GM18907 (cell line): ENCODE measurements at regions not wholly inside any gene's neighbourhood (a gene's known extent, or its start where the extent isn't known, plus 50 kb on each side); places are given as distances from the start of the nearest gene placed in this dataset.

Experiments
- ATAC-seq: cut with Tn5 transposase; IDR thresholded peaks from one replicate; pipeline ENCODE4 v1.9.1; 2021; ENCODE audit warnings: mild to moderate bottlenecking, moderate library complexity; ENCODE audit not compliant: unreplicated experiment

- ATAC-seq, result no peak
These were observed 133.0 kb downstream of the ZDHHC21 start for GRCh38 chr9:14560194-14560593.

DNA sequence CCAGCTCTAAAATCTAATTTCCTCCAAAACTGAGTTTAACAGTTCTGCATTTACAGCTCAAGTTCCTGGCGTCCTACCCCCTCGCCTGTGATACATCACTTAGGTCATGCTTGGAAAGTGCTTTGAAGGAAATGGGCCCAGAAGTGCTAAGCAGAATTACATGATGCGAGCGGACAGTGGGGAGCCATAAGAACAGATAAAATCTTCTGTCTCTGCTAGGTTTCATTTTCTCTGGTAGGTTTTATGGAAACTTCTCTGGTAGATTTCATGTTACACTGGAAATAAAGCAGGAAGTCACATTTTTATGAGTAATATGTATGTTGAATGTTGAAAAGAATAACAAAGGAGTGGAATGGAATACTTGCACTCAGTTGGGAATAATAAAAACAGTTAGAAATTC, 138.3 kb downstream of the ZDHHC21 start:
- ATAC-seq, result no peak

DNA sequence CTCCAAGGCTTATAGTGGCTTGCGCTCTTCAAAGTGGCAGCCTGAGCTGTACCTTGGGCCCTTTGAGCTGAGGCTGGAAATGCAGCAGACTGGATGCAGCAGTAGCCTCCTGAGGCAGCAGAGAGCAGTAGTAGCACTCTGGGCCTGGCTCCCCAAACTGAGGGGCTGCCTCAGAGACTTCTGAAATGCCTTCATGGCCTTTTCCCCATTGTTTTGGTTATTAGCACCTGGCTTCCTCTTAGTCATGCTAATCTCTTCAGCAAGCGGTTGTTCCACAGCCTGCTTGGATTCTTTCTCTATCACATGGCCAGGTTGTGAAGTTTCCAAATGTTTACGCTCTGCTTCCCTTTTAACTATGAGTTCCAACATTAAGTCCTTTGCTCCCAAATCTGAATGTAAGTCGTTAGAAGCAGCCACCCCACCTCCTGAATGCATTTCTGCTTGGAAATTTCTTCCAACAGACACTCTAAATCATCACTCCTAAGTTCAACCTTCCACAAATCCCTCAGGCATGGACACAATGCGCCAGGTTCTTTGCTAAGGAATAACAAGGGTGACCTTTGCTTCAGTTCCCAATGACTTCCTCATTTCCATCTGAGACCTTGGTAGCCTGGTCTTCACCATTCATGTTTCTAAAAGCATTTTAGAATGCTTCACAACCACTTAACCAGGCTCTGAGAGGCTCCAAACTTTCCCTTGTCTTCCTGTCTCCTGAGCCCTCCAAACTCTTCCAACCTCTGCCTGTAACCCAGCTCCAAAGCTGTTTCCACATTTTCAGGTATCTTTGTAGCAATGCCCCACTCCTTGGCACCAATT, 145.8 kb downstream of the ZDHHC21 start:
- ATAC-seq, result no peak

GRCh38 chr9:14546693-14547092, 146.5 kb downstream of the ZDHHC21 start:
- no peak for ATAC-seq

DNA sequence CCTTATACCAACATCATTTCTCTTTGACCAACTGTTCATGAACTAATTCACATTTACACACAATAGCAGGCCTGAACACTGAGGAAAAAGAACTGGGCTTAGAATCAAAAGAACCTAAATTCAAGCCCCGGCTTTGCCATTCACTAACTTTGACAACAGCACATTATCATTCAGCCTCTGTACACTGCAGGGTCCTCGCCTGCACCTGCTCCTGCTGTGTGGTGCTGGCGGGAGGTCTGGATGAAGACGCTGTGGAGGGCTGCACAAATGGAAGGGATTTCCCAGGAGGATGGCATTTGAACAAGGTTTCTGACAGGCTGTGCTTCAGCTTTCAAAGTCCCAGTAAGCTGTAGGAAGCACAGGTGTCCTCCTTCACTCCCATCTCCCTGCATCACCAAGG, 151.2 kb downstream of the ZDHHC21 start:
- ATAC-seq, result no peak

DNA sequence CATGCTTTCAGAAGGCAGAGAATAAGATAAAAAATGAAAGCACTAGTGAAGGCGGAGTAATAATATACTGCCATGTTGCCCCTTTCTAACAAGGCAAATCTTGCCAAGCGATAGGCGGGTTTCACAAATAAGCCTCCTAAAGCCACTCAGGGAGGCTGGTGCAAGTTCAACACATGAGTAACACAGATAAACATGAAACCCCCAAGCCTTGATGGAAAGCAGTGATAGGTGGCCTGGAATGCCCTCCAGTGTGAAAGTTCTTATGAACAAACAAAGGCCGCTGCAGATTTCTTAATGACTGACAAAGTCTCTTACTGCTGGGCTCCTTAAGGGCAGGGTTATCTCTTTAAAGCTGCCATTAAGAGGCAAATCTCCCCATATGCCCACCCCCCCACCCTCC, 154.7 kb downstream of the ZDHHC21 start:
- ATAC-seq, result no peak

GRCh38 chr9:14535161-14535955, 157.9 kb downstream of the ZDHHC21 start:
- no peak for ATAC-seq

- ATAC-seq, result no peak
These were observed 159.2 kb downstream of the ZDHHC21 start for GRCh38 chr9:14533867-14534640.

GRCh38 chr9:14532456-14533115, 160.6 kb downstream of the ZDHHC21 start:
- ATAC-seq, result no peak

GRCh38 chr9:14531341-14532269, 161.6 kb downstream of the ZDHHC21 start:
- no peak for ATAC-seq

GRCh38 chr9:14530841-14531240, 162.4 kb downstream of the ZDHHC21 start:
- ATAC-seq, result no peak

- no peak for ATAC-seq
These were observed 162.9 kb downstream of the ZDHHC21 start for GRCh38 chr9:14530366-14530765.

DNA sequence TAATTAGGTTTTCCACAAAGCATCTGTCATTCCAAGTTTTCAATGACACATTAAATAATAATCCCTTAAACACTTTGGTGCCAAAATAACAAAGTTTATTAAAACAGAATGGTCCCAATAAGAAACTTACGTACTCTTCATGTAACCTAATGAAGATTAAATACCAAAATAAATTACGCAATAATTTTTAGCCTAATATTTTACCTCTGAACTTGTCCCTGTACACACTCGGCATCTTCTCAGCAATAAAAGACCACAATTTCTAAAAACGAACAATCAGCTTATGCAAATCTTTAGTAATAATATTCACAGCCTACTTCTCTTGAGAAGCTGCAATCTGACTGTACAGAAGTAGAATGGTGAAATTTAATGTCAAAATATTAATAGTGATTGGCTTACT, 163.6 kb downstream of the ZDHHC21 start:
- ATAC-seq, result no peak

- ATAC-seq, result no peak
These were observed 164.2 kb downstream of the ZDHHC21 start for GRCh38 chr9:14529054-14529453.

DNA sequence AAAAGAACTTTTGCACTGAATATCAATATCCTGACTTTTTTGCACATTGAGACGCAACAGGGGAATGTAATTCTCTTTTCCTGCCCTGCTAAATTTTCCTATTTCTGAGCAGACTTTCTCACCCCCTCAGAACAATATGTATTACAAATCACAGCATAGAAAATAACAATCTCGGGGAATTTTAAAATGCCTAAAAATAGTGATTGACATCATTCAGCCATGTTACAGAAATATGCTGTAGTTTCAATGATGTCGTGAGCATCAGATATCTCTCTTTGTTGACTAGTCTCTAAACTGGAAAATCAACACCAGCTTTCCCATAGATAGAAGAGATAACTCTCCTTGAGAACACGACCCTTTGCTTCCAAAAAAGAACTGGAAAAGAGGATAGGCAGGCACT, 166.7 kb downstream of the ZDHHC21 start:
- ATAC-seq, result no peak

DNA sequence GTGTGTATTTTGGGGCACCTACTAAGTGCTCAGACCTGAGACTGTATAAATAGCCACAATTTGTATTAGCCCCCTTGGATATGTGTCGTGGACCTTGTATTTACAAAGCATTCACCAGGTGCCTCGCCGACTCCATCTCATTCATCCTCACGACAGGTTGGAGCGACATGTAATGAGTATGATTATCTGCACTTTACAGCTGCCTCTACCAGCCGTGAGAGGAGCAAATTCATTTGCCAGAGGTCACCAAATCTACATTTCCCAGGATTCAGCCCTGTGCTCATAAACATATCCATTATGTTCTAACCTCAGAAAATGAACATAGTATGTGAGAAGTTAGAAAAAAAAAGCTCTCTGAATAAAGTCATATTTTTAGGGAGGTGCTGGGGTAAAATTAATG, 167.4 kb downstream of the ZDHHC21 start:
- no peak for ATAC-seq

DNA sequence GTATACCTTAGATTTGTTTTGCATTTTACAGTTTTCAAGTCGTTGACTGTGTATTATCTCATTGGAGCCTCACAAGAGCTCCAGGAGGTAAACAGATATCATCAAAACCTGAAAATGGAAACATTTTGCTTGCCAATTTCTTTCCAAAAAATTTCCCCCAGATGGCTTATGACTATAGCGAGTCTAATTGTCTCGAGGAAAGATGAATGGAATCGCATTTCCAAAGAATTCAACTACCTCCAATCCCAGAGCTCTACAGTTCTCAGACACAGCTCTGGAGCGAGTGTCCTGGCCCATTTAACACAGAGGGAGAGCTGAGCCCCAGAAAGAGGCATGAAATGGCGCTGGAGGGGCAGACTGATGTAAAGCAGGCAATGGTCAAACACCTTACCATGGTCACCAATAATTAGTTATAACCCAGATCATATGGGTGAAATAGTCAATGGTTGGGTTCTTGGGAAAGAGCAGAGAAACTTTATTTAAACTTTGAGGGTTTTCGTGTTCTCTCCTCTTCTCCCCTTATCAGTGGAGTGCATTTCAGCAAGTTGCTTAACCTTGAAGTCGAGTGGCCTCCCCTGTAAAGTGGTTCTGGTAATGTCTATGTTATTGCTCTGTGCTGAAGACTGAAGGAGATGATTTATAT, 168.2 kb downstream of the ZDHHC21 start:
- no peak for ATAC-seq

DNA sequence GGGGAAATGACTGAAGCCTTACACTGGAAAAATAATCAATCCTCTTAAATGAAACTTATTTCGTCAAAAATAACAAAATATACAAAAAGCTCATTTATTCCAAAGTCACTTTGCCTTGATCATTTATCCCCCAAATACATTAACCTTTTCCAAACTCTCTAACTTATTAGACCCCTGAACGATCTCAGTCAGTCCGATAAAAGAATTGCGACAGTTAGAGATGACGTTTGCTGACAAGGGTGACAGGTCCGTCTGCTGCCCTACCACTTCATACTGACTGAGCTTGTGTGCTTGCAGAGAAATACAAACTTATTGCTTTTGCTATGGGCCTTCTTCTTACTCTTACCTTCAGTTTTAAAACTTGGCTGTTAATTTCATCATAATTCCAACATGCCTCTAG, 169.7 kb downstream of the ZDHHC21 start:
- no peak for ATAC-seq

DNA sequence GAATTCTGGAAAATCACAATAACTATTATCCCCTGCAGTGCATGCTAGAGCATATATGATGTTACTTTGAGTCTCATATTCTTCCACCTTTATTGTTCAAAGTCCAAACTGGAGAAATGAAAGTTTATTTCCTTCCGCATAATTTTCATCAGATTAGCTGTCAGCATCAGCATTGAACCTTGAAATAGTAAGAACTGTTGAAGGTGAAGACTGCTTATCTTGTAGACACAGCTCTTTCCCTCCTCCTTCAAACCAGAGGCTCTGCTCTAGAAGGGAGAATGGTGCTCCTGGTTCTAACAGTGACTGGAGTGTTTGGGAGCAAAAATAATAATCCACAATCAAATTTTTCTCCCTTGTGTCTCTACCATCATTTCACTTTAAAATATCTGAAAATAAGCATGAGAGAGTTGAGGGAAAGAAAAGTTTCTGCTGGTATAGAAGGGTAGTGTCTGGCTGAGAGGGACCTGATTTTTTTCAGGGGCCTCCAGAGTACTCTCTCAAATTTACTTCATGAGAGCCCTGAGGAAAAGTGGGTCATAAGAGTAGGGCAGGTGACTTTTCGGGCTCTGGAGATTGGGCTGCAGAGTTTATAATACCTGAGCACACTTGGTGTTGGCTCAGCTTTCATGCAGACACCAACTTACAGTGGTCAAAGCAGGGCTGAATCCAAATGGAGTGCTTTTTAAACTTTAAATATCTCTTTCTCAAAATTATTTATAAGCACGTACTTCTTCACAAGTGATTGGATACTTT, 170.4 kb downstream of the ZDHHC21 start:
- no peak for ATAC-seq
